ENCODE measurements at regions not wholly inside any gene's neighbourhood (a gene's known extent, or its start where the extent isn't known, plus 50 kb on each side); places are given as distances from the start of the nearest gene placed in this dataset.

DNA sequence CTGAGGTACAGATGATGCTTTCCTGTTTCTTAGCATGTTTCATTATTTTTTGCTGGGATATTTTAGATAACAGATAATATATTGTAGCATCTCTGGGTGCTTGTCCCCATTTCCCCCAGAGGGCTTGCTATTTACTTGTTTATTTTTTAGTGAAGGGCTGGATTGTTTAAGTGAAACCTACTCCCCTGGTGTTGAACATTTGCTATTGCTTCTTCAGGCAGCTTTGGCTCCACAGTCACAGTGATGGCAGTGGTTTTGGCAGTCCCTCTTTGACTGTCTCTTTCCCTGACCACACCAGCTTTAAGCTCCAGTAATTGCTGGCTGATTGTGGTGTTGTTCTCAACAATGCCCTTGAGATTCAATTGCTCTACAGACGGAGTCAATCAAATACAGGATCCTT is 128.9 kb downstream of the KLF13 start:
- FAIRE-seq: no peak
- no TSS peak for BruUV-seq (replicated peaks)

More for the DNA sequence above, 128.9 kb downstream of the KLF13 start:
- intact Hi-C loops (cut with micrococcal nuclease; ENCODE audit: unreplicated experiment) (loop anchor here (10.0 kb wide), 1 partner anchor 1639 kb away; no protein-coding TSS in a partner anchor), in situ Hi-C loops (cut with HindIII; ENCODE audit: extremely low pct_ligation_motif_present, low pct_unique_long_range_greater_than_20kb) (no loop called here)
- Histone ChIP-seq H3K27me3 (ENCODE audit: control insufficient read depth in 1 of 2, insufficient read depth in 2 of 2, low read length in 2 of 2) (peaks cover 1 to 8% of the 10 kb centered on the region in 2 experiments; a peak in 3 of 5 replicates), H3K4me2 (ENCODE audit: low read depth, low read length) (no peak overlapping the region), H3K9ac (ENCODE audit: insufficient read depth, low read depth, low read length) (no peak overlapping the region), H3K36me3 (replicated peaks in 1 of 2; ENCODE audit: control insufficient read depth in 1 of 2, insufficient read depth in 2 of 2, low read length in 2 of 2) (no peaks in the 10 kb centered on the region), H2AFZ (ENCODE audit: low read length) (no peak overlapping the region), H3K4me3 (replicated peaks in 1 of 3; ENCODE audit: insufficient read depth in 1 of 3, low read depth in 2 of 3, low read length in 3 of 3) (no peak overlapping the region), H3K4me1 (ENCODE audit: insufficient read depth, low read length) (no peaks in the 10 kb centered on the region), H3K9me3 (ENCODE audit: low read length) (no peaks in the 10 kb centered on the region), H3K79me2 (ENCODE audit: insufficient read depth, low read length) (no peaks in the 10 kb centered on the region), H3K27ac (ENCODE audit: extremely low read length, insufficient read depth, low read length) (no peak overlapping the region), H4K20me1 (ENCODE audit: insufficient read depth, low read length) (no peaks in the 10 kb centered on the region)
- no peak for DNase-seq (ENCODE audit: low spot score)
- ChIA-PET POLR2A (no interaction called here), CTCF (ENCODE audit: low intra/inter-chr PET ratio, low total read pairs) (no interaction called here)
- TF ChIP-seq ZNF615 (CRISPR knock-in tag; IDR thresholded peaks at IDR 0.05; ENCODE audit: borderline replicate concordance): no peak
- TF ChIP-seq HOXA5 (CRISPR knock-in tag; IDR thresholded peaks at IDR 0.05): no peak
- no peak for TF ChIP-seq ARNTL (CRISPR knock-in tag; IDR thresholded peaks at IDR 0.05)
- TF ChIP-seq PAX8 (CRISPR knock-in tag; IDR thresholded peaks at IDR 0.05; ENCODE audit: borderline replicate concordance): no peak
- no peak for TF ChIP-seq ZFP36L1 (CRISPR knock-in tag; IDR thresholded peaks at IDR 0.05)
- TF ChIP-seq ADNP (CRISPR knock-in tag; IDR thresholded peaks at IDR 0.05): no peak
- TF ChIP-seq ZNF550 (CRISPR knock-in tag; IDR thresholded peaks at IDR 0.05; ENCODE audit: borderline replicate concordance): no peak
- TF ChIP-seq, protein P1, sequence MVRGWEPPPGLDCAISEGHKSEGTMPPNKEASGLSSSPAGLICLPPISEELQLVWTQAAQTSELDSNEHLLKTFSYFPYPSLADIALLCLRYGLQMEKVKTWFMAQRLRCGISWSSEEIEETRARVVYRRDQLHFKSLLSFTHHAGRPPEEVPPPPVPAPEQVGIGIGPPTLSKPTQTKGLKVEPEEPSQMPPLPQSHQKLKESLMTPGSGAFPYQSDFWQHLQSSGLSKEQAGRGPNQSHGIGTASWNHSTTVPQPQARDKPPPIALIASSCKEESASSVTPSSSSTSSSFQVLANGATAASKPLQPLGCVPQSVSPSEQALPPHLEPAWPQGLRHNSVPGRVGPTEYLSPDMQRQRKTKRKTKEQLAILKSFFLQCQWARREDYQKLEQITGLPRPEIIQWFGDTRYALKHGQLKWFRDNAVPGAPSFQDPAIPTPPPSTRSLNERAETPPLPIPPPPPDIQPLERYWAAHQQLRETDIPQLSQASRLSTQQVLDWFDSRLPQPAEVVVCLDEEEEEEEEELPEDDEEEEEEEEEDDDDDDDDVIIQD (CRISPR knock-in tag; IDR thresholded peaks at IDR 0.05; ENCODE audit: low read depth): no peak
- no peak for TF ChIP-seq ZNF382 (CRISPR knock-in tag; IDR thresholded peaks at IDR 0.05; ENCODE audit: borderline replicate concordance)
- no peak for TF ChIP-seq ZKSCAN8 (CRISPR knock-in tag; IDR thresholded peaks at IDR 0.05; ENCODE audit: borderline replicate concordance)
- no peak for TF ChIP-seq ZNF343 (CRISPR knock-in tag; IDR thresholded peaks at IDR 0.05)
- TF ChIP-seq NFKB2 (CRISPR knock-in tag; IDR thresholded peaks at IDR 0.05; ENCODE audit: borderline replicate concordance): no peak
- no peak for TF ChIP-seq ZNF660 (CRISPR knock-in tag; IDR thresholded peaks at IDR 0.05; ENCODE audit: borderline replicate concordance, low read depth)
- TF ChIP-seq ZNF225 (CRISPR knock-in tag; IDR thresholded peaks at IDR 0.05): no peak
- TF ChIP-seq GATAD1 (CRISPR knock-in tag; IDR thresholded peaks at IDR 0.05): no peak
- no peak for TF ChIP-seq TERF1 (CRISPR knock-in tag; IDR thresholded peaks at IDR 0.05)
- TF ChIP-seq ZNF121 (CRISPR knock-in tag; IDR thresholded peaks at IDR 0.05): no peak
- TF ChIP-seq ZSCAN29 (CRISPR knock-in tag; conservative IDR thresholded peaks at IDR 0.05): no peak
- TF ChIP-seq TCF7 (IDR thresholded peaks at IDR 0.05; ENCODE audit: low read depth): no peak
- no peak for TF ChIP-seq ZNF629 (CRISPR knock-in tag; conservative IDR thresholded peaks at IDR 0.05)
- ATAC-seq: peak; percentile 31; the same call in 1 of the 3 replicates
- 25% methylated on average over 1 of the region's 1 CpG for WGBS (ENCODE audit: low lambda C conversion rate)

All from HepG2 (cell line).